ENCODE measurements at regions not wholly inside any gene's neighbourhood (a gene's known extent, or its start where the extent isn't known, plus 50 kb on each side); places are given as distances from the start of the nearest gene placed in this dataset.

GRCh38 chr13:108409730-108410129 is 140.2 kb downstream of the TNFSF13B start:
- POLR2A ChIA-PET, result no interaction called here
- no peak for FAIRE-seq
- Histone ChIP-seq H3K4me1 (ENCODE audit: control insufficient read depth, extremely low read depth, insufficient read depth, low read length) (no peaks in the 10 kb centered on the region), H4K20me1 (replicated peaks; ENCODE audit: control insufficient read depth, extremely low read depth, insufficient read depth, low read length) (no peaks in the 10 kb centered on the region), H3K4me3 (replicated peaks in 1 of 3; ENCODE audit: insufficient read depth in 1 of 3, low read depth in 1 of 3, low read length in 3 of 3) (no peak overlapping the region), H3K36me3 (ENCODE audit: control insufficient read depth in 2 of 2, extremely low read depth in 1 of 2, insufficient read depth in 2 of 2, low read length in 2 of 2) (no peaks in the 10 kb centered on the region), H3K9me3 (replicated peaks; ENCODE audit: control insufficient read depth, insufficient read depth, low read length) (peaks cover 2% of the 10 kb centered on the region), H3K9ac (replicated peaks; ENCODE audit: extremely low read depth, insufficient read depth, low read length) (no peak overlapping the region), H3K27me3 (ENCODE audit: control insufficient read depth in 2 of 2, insufficient read depth in 2 of 2, low read length in 2 of 2) (no peaks in the 10 kb centered on the region), H3K27ac (ENCODE audit: insufficient read depth, low read depth, low read length) (no peak overlapping the region), H3K79me2 (ENCODE audit: control insufficient read depth, insufficient read depth, low read length) (no peaks in the 10 kb centered on the region), H3K4me2 (ENCODE audit: insufficient read depth, low read length) (no peak overlapping the region), H3K9me1 (replicated peaks; ENCODE audit: control insufficient read depth, extremely low read depth, insufficient read depth, low read length) (no peaks in the 10 kb centered on the region), H2AFZ (ENCODE audit: low read depth, low read length) (no peak overlapping the region)
- intact Hi-C loops (cut with micrococcal nuclease) (no loop called here), dilution Hi-C loops (cut with MboI; ENCODE audit: extremely low pct_ligation_motif_present, low sequenced_read_pairs) (no loop called here)
- CTCF ChIA-PET, result no interaction called here
- no peak for TF ChIP-seq MAX (IDR thresholded peaks at IDR 0.05; ENCODE audit: insufficient read depth, insufficient read length)
- TF ChIP-seq JUN (IDR thresholded peaks at IDR 0.05; ENCODE audit: borderline replicate concordance, insufficient read depth, insufficient read length, low read depth), result no peak
- no peak for TF ChIP-seq FOS (IDR thresholded peaks at IDR 0.05; ENCODE audit: borderline replicate concordance, insufficient read depth, low read length)
- TF ChIP-seq EZH2 (IDR thresholded peaks at IDR 0.05; ENCODE audit: borderline replicate concordance, low read depth, low read length, severe bottlenecking), result no peak
- TF ChIP-seq MYC (IDR thresholded peaks at IDR 0.05; ENCODE audit: low read depth, low read length), result no peak
- no peak for TF ChIP-seq POLR2AphosphoS5 (IDR thresholded peaks at IDR 0.05; ENCODE audit: insufficient read depth, low read depth, low read length)
- TF ChIP-seq GATA2 (IDR thresholded peaks at IDR 0.05; ENCODE audit: insufficient read depth, insufficient read length, low read depth, low read length), result no peak
- TF ChIP-seq, protein P1, sequence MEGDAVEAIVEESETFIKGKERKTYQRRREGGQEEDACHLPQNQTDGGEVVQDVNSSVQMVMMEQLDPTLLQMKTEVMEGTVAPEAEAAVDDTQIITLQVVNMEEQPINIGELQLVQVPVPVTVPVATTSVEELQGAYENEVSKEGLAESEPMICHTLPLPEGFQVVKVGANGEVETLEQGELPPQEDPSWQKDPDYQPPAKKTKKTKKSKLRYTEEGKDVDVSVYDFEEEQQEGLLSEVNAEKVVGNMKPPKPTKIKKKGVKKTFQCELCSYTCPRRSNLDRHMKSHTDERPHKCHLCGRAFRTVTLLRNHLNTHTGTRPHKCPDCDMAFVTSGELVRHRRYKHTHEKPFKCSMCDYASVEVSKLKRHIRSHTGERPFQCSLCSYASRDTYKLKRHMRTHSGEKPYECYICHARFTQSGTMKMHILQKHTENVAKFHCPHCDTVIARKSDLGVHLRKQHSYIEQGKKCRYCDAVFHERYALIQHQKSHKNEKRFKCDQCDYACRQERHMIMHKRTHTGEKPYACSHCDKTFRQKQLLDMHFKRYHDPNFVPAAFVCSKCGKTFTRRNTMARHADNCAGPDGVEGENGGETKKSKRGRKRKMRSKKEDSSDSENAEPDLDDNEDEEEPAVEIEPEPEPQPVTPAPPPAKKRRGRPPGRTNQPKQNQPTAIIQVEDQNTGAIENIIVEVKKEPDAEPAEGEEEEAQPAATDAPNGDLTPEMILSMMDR (IDR thresholded peaks at IDR 0.05; ENCODE audit: extremely low read depth in 1 of 2, insufficient read depth in 1 of 2, low read depth in 1 of 2, low read length in 2 of 2), result no peak
- no peak for TF ChIP-seq POLR2A (IDR thresholded peaks at IDR 0.05; ENCODE audit: low read depth, low read length)
- no TSS peak for BruUV-seq (replicated peaks)
- no peak for DNase-seq (ENCODE audit: low read depth, low spot score)
